ENCODE measurements at regions not wholly inside any gene's neighbourhood (a gene's known extent, or its start where the extent isn't known, plus 50 kb on each side); places are given as distances from the start of the nearest gene placed in this dataset.

GRCh38 chr10:2929480-2930258, 137.7 kb upstream of the PFKP start:
- DNase-seq (ENCODE audit: low spot score): no peak
- no peak for TF ChIP-seq CTCF (IDR thresholded peaks at IDR 0.05; ENCODE audit: extremely low read depth, insufficient read depth, missing control alignments)
- in situ Hi-C loops (cut with MboI; ENCODE audit: low pct_unique_long_range_greater_than_20kb, low sequenced_read_pairs, unreplicated experiment): loop anchor here (10.0 kb wide), 1 partner anchor 125 kb away; no protein-coding TSS in a partner anchor

- peak; percentile 83 for TF ChIP-seq CTCF (IDR thresholded peaks at IDR 0.05; ENCODE audit: extremely low read depth, insufficient read depth, missing control alignments)
- peak; percentile 87 for DNase-seq (ENCODE audit: low spot score)
- in situ Hi-C loops (cut with MboI; ENCODE audit: low pct_unique_long_range_greater_than_20kb, low sequenced_read_pairs, unreplicated experiment): loop anchor here (10.0 kb wide), 1 partner anchor 127 kb away; no protein-coding TSS in a partner anchor
These were observed 139.1 kb upstream of the PFKP start for GRCh38 chr10:2927958-2928840.

GRCh38 chr10:2926918-2927660, 140.3 kb upstream of the PFKP start:
- no peak for DNase-seq (ENCODE audit: low spot score)
- TF ChIP-seq CTCF (IDR thresholded peaks at IDR 0.05; ENCODE audit: extremely low read depth, insufficient read depth, missing control alignments): no peak
- in situ Hi-C loops (cut with MboI; ENCODE audit: low pct_unique_long_range_greater_than_20kb, low sequenced_read_pairs, unreplicated experiment): loop anchor here (10.0 kb wide), 1 partner anchor 128 kb away; no protein-coding TSS in a partner anchor

- no peak for TF ChIP-seq CTCF (IDR thresholded peaks at IDR 0.05; ENCODE audit: extremely low read depth, insufficient read depth, missing control alignments)
- in situ Hi-C loops (cut with MboI; ENCODE audit: low pct_unique_long_range_greater_than_20kb, low sequenced_read_pairs, unreplicated experiment): loop anchor here (10.0 kb wide), 1 partner anchor 129 kb away; no protein-coding TSS in a partner anchor
- DNase-seq (ENCODE audit: low spot score): no peak
These were observed 141.7 kb upstream of the PFKP start for GRCh38 chr10:2925631-2926030.

- in situ Hi-C loops (cut with MboI; ENCODE audit: low pct_unique_long_range_greater_than_20kb, low sequenced_read_pairs, unreplicated experiment): loop anchor here (10.0 kb wide), 1 partner anchor 130 kb away; no protein-coding TSS in a partner anchor
- no peak for DNase-seq (ENCODE audit: low spot score)
These were observed 142.9 kb upstream of the PFKP start for GRCh38 chr10:2924431-2924830.

More at GRCh38 chr10:2924431-2924830, 142.9 kb upstream of the PFKP start:
- no peak for TF ChIP-seq CTCF (IDR thresholded peaks at IDR 0.05; ENCODE audit: extremely low read depth, insufficient read depth, missing control alignments)

Data from GM13977 (cell line).